GM10266 (cell line): ENCODE measurements at regions not wholly inside any gene's neighbourhood (a gene's known extent, or its start where the extent isn't known, plus 50 kb on each side); places are given as distances from the start of the nearest gene placed in this dataset.

Experiments
- DNase-seq: peaks from one replicate; pipeline ENCODE4 v3.0.0; 2012; ENCODE audit errors: extremely low spot score
- TF ChIP-seq, protein P1 (sequence below): IDR thresholded peaks from 2 replicates; pipeline ENCODE4 v1.5.1; 2012; ENCODE audit warnings: mild to moderate bottlenecking, low read depth; ENCODE audit not compliant: control insufficient read depth, insufficient read depth; ENCODE audit errors: missing control alignments

DNA sequence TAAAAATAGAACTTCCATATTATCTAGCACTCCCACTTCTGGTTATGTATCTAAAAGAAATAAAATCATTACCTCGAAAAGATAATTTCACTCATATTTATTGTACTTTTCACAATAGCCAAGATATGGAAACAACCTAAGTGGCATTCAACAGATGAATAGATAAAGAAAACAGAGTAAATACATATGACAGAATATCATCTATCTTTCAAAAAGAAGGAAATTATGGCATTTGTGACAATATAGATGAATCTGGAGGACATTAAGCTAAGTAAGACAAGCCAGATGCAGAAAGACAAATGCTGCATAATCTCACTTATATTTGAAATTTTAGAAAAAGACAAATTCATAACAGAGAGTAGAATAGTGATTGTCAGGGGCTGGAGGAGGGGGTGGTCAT lies 590.0 kb upstream of the ANO3 start:
- TF ChIP-seq, protein P1, sequence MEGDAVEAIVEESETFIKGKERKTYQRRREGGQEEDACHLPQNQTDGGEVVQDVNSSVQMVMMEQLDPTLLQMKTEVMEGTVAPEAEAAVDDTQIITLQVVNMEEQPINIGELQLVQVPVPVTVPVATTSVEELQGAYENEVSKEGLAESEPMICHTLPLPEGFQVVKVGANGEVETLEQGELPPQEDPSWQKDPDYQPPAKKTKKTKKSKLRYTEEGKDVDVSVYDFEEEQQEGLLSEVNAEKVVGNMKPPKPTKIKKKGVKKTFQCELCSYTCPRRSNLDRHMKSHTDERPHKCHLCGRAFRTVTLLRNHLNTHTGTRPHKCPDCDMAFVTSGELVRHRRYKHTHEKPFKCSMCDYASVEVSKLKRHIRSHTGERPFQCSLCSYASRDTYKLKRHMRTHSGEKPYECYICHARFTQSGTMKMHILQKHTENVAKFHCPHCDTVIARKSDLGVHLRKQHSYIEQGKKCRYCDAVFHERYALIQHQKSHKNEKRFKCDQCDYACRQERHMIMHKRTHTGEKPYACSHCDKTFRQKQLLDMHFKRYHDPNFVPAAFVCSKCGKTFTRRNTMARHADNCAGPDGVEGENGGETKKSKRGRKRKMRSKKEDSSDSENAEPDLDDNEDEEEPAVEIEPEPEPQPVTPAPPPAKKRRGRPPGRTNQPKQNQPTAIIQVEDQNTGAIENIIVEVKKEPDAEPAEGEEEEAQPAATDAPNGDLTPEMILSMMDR = no peak
- DNase-seq = no peak

DNA sequence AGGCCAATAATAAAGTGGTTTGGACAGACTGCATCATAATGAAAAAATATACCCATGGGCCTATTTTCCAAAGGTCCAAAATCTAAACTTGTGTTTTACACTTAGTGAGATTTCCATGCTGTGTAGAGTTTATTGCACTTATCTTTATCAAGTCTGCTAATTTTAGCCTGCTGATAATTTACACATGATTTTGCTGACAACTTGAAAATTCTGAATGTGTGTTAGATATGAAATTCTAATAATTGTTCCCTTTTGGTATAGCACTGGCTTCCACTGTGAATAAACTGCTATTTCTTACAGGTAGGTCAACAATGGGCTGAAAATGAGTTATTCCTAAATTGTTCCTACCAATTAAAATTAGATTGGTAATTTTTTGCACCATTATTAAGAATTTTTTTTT lies 589.1 kb upstream of the ANO3 start:
- no peak for DNase-seq
- TF ChIP-seq, protein P1 = no peak

DNA sequence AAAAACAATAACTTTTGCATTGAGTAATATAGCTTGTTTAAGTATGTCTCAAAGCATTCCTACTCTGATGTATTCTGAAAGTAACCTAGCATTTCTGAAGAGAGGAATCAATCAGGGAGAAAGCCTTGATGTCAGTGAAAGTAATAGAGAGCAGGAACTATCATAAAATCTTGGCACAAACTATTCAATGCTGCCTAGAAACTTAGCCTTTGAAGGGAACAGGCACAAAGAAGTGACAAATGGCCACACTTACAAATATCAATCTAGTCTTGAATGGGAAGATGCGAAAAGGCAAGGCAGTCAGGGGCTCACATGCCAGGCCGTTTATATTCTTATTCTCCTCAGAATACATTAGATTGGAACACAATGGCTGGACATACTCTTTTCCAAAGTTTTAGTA lies 576.5 kb upstream of the ANO3 start:
- TF ChIP-seq, protein P1 = no peak
- DNase-seq = no peak

DNA sequence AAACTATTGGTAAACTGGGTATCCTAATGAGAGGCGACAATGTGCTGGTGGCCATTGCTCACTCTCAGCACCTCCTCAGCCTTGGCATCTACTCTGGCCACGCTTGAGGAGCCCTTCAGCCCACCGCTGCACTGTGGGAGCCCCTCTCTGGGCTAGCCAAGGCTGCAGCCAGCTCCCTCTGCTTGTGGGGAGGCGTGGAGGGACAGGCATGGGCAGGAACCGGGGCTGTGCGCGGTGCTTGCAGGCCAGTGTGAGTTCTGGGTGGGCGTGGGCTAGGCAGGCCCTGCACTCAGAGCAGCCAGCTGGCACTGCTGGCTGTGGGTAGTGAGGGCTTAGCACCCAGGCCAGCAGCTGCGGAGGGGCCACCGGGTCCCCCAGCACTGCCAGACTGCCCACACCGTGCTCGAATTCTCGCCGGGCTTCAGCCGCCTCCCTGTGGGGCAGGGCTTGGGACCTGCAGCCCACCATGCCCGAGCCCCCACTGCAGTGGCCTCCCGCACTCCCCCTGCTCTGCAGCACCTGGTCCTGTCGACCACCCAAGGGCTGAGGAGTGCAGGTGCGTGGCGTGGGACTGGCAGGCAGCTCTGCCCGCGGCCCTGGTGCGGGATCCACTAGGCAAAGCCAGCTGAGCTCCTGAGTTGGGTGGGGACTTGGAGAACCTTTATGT lies 575.9 kb upstream of the ANO3 start:
- TF ChIP-seq, protein P1 = no peak
- DNase-seq = no peak

GRCh38 chr11:25758145-25758661 lies 573.7 kb upstream of the ANO3 start:
- no peak for DNase-seq

DNA sequence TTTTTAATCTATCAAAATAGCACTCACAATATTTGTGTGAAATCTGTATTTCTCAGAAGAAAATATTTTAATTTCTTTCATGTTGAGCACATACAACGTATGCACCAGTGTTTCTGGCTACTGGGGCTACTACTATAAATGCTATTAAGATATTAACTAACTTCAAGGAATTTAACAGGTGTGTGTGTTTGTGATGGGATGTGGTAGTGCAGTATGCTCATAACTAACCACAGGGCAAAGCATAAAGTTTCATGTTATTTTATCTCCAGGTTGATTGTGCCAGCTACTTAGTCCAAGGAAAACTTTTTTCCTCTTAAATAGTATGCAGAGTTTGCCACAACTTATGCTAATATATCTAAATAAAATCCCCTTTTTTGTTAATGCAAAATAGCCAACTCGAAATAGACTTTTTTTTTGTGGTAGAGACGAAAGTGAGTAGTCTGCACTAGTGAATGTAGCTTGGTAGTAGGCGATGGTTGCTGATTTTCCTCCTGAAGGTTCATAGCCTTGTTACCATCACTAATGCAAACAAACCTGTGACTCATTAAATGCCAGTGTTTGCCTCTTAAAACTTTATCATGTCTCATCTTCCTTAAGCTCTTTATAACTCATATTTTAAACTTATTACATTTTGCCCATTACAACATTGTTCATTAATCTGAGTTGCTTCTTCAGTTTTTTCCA lies 565.5 kb upstream of the ANO3 start:
- TF ChIP-seq, protein P1 = no peak
- no peak for DNase-seq

More at GRCh38 chr11:25758145-25758661, 573.7 kb upstream of the ANO3 start:
- TF ChIP-seq, protein P1 = no peak

- TF ChIP-seq, protein P1 = no peak
- DNase-seq = no peak
Observed at GRCh38 chr11:25769287-25769686, 562.6 kb upstream of the ANO3 start.
